Neural cell (in vitro differentiated cells): ENCODE measurements at regions not wholly inside any gene's neighbourhood (a gene's known extent, or its start where the extent isn't known, plus 50 kb on each side); places are given as distances from the start of the nearest gene placed in this dataset.

Experiments used
- H2AFZ ChIP-seq: fragments of 200-600, 300-800 bp; sonication (generic), shearing (Covaris generic); 2 replicates; pipeline ENCODE4 v1.6.0; 2014; ENCODE audit warnings: low read depth, mild to moderate bottlenecking, antibody characterized with exemption, low read length, moderate library complexity
- H3F3A ChIP-seq: fragments of 200-600 bp; shearing (Covaris generic); 2 replicates; pipeline ENCODE4 v1.6.1; 2016; ENCODE audit warnings: mild to moderate bottlenecking, moderate library complexity, mixed read lengths, antibody characterized with exemption, low read length; ENCODE audit not compliant: insufficient read depth, poor library complexity, severe bottlenecking
- H3K27ac ChIP-seq: fragments of 200-600, 300-800 bp; sonication (generic), shearing (Covaris generic); 2 replicates; pipeline ENCODE4 v1.5.1; 2014; ENCODE audit warnings: mild to moderate bottlenecking, low read length, moderate library complexity
- H3K27me3 ChIP-seq: fragments of 300-800, 200-600 bp; sonication (generic), shearing (Covaris generic); 2 replicates; pipeline ENCODE4 v1.6.0; 2014; ENCODE audit warnings: mild to moderate bottlenecking, low read depth, low read length, moderate library complexity; ENCODE audit not compliant: insufficient read depth
- H3K36me3 ChIP-seq: fragments of 300-800, 200-600 bp; sonication (generic), shearing (Covaris generic); 2 replicates; pipeline ENCODE4 v1.5.1; 2014; ENCODE audit warnings: mild to moderate bottlenecking, antibody characterized with exemption, low read length, moderate library complexity; ENCODE audit not compliant: insufficient read depth
- H3K4me2 ChIP-seq: fragments of 300-800, 200-600 bp; sonication (generic), shearing (Covaris generic); 2 replicates; pipeline ENCODE4 v1.6.0; 2014; ENCODE audit warnings: mild to moderate bottlenecking, low read length
- H3K4me3 ChIP-seq: fragments of 300-800, 200-600 bp; sonication (generic), shearing (Covaris generic); 2 replicates; pipeline ENCODE4 v1.5.1; 2014; ENCODE audit warnings: mild to moderate bottlenecking, low read length, moderate library complexity
- H3K79me2 ChIP-seq: fragments of 200-600 bp; shearing (Covaris generic); replicated peaks from 2 replicates; pipeline ENCODE4 v1.6.0; 2014; ENCODE audit warnings: mild to moderate bottlenecking, low read length, moderate library complexity; ENCODE audit not compliant: insufficient read depth
- H3K9ac ChIP-seq: fragments of 300-800, 200-600 bp; sonication (generic), shearing (Covaris generic); 2 replicates; pipeline ENCODE4 v1.6.1; 2016; ENCODE audit warnings: mild to moderate bottlenecking, low read length, mixed read lengths
- H3K9me2 ChIP-seq: fragments of 200-600 bp; shearing (Covaris generic); 2 replicates; pipeline ENCODE4 v1.6.1; 2016; ENCODE audit warnings: mild to moderate bottlenecking, low read length, mixed read lengths; ENCODE audit not compliant: insufficient read depth
- H3K9me3 ChIP-seq: fragments of 200-600, 300-800 bp; sonication (generic), shearing (Covaris generic); 2 replicates; pipeline ENCODE4 v1.6.1; 2016; ENCODE audit warnings: mild to moderate bottlenecking, mixed run types, low read length, moderate library complexity, mixed read lengths
- H4K20me1 ChIP-seq: fragments of 200-600 bp; shearing (Covaris generic); 2 replicates; pipeline ENCODE4 v1.6.1; 2016; ENCODE audit warnings: mild to moderate bottlenecking, mixed run types; ENCODE audit not compliant: insufficient read depth
- CTCF ChIP-seq: fragments of 450-650 bp; IDR thresholded peaks from 2 replicates; pipeline ENCODE4 v1.5.1; 2014; ENCODE audit warnings: antibody characterized with exemption, mild to moderate bottlenecking, moderate library complexity; ENCODE audit not compliant: poor library complexity, severe bottlenecking
- EP300 ChIP-seq: fragments of 450-650 bp; conservative IDR thresholded peaks from 2 replicates; pipeline ENCODE4 v1.6.1; 2014; ENCODE audit warnings: antibody characterized with exemption, mild to moderate bottlenecking, moderate library complexity; ENCODE audit not compliant: poor library complexity, severe bottlenecking
- EZH2 ChIP-seq: fragments of 200-600, 300-800 bp; shearing (Covaris generic), sonication (generic); IDR thresholded peaks from 2 replicates; pipeline ENCODE4 v1.6.1; 2014; ENCODE audit warnings: antibody characterized with exemption, low read length, borderline replicate concordance, mild to moderate bottlenecking; ENCODE audit not compliant: insufficient read depth, poor library complexity, severe bottlenecking
- MXI1 ChIP-seq: fragments of 450-650 bp; conservative IDR thresholded peaks from 2 replicates; pipeline ENCODE4 v1.6.1; 2014; ENCODE audit warnings: antibody characterized with exemption, mild to moderate bottlenecking; ENCODE audit not compliant: poor library complexity, severe bottlenecking
- POLR2AphosphoS5 ChIP-seq: IDR thresholded peaks from 2 replicates; pipeline ENCODE4 v1.6.1; 2012
- RAD21 ChIP-seq: fragments of 450-650 bp; conservative IDR thresholded peaks from 2 replicates; pipeline ENCODE4 v1.6.1; 2014; ENCODE audit warnings: antibody characterized with exemption, mild to moderate bottlenecking, moderate library complexity
- REST ChIP-seq: IDR thresholded peaks from 2 replicates; pipeline ENCODE4 v1.6.1; 2012; ENCODE audit warnings: borderline replicate concordance
- SMC3 ChIP-seq: fragments of 450-650 bp; conservative IDR thresholded peaks from 2 replicates; pipeline ENCODE4 v1.6.1; 2014; ENCODE audit warnings: antibody characterized with exemption, mild to moderate bottlenecking, moderate library complexity; ENCODE audit not compliant: poor library complexity
- TAF1 ChIP-seq: IDR thresholded peaks from 2 replicates; pipeline ENCODE4 v1.6.1; 2012; ENCODE audit warnings: low read depth

- Histone ChIP-seq H3F3A (no peaks in the 10 kb centered on the region), H3K36me3 (no peaks in the 10 kb centered on the region), H3K4me2 (no peak overlapping the region), H3K9ac (no peak overlapping the region), H3K27me3 (no peaks in the 10 kb centered on the region), H4K20me1 (no peaks in the 10 kb centered on the region), H3K27ac (no peak overlapping the region), H3K4me3 (no peak overlapping the region), H3K9me3 (no peaks in the 10 kb centered on the region), H2AFZ (no peak overlapping the region), H3K9me2 (no peaks in the 10 kb centered on the region), H3K79me2 (no peaks in the 10 kb centered on the region)
- TF ChIP-seq TAF1 = no peak
- no peak for TF ChIP-seq EP300
- TF ChIP-seq CTCF = no peak
- TF ChIP-seq EZH2 = no peak
- no peak for TF ChIP-seq RAD21
- TF ChIP-seq SMC3 = no peak
- no peak for TF ChIP-seq POLR2AphosphoS5
- no peak for TF ChIP-seq REST
- TF ChIP-seq MXI1 = no peak
These were observed 348.7 kb downstream of the RWDD3 start for GRCh38 chr1:95582746-95583145.

GRCh38 chr1:95583661-95584210 lies 349.7 kb downstream of the RWDD3 start:
- H3K9me2 ChIP-seq = no peaks in the 10 kb centered on the region
- TF ChIP-seq SMC3 = no peak
- no peak for TF ChIP-seq CTCF
- peak; percentile 66 for TF ChIP-seq EP300
- H3K79me2 ChIP-seq = no peaks in the 10 kb centered on the region
- no peaks in the 10 kb centered on the region for H3F3A ChIP-seq
- H3K36me3 ChIP-seq = no peaks in the 10 kb centered on the region
- peak overlapping the region; percentile 68 for H3K27ac ChIP-seq
- no peaks in the 10 kb centered on the region for H3K9me3 ChIP-seq
- H4K20me1 ChIP-seq = no peaks in the 10 kb centered on the region
- H2AFZ ChIP-seq = peak overlapping the region; percentile 43
- no peak overlapping the region for H3K4me2 ChIP-seq
- H3K9ac ChIP-seq = no peak overlapping the region
- no peak overlapping the region for H3K4me3 ChIP-seq
- no peaks in the 10 kb centered on the region for H3K27me3 ChIP-seq
